Activated CD4-positive, alpha-beta T cell treated with anti-CD3 and anti-CD28 coated beads, Interleukin-2, amount 10 ng/mL, durations not matched to agents 7 days and 5 days (primary cell): ENCODE measurements at regions not wholly inside any gene's neighbourhood (a gene's known extent, or its start where the extent isn't known, plus 50 kb on each side); places are given as distances from the start of the nearest gene placed in this dataset.

Experiments
- CTCF ChIA-PET: fragments of 350-600 bp; sonication (Branson Sonifier 250); formaldehyde crosslinking; loops from one replicate; lab custom pipeline; 2021; ENCODE audit warnings: antibody characterized with exemption; lab: Charles Lee
- POLR2A ChIA-PET: fragments of 350-600 bp; sonication (Branson Sonifier 250); formaldehyde crosslinking; loops from one replicate; lab custom pipeline; 2021; ENCODE audit warnings: antibody characterized with exemption; lab: Charles Lee
- DNase-seq: peaks from one replicate; pipeline ENCODE4 v3.0.0-alpha.2; 2020
- H3K27ac Mint-ChIP-seq: one replicate; pipeline ENCODE4 v1.8.0; 2021; ENCODE audit warnings: mild to moderate bottlenecking, moderate library complexity, mixed read lengths
- H3K27me3 Mint-ChIP-seq: one replicate; pipeline ENCODE4 v1.8.0; 2021; ENCODE audit warnings: mixed read lengths
- H3K36me3 Mint-ChIP-seq: one replicate; pipeline ENCODE4 v1.8.0; 2021; ENCODE audit warnings: low read depth, mixed read lengths
- H3K4me1 Mint-ChIP-seq: one replicate; pipeline ENCODE4 v1.8.0; 2021; ENCODE audit warnings: mixed read lengths
- H3K4me3 Mint-ChIP-seq: one replicate; pipeline ENCODE4 v1.8.0; 2021; ENCODE audit warnings: mild to moderate bottlenecking, moderate library complexity, mixed read lengths
- H3K9me3 Mint-ChIP-seq: one replicate; pipeline ENCODE4 v1.8.0; 2021; ENCODE audit warnings: mixed read lengths

GRCh38 chr11:110974731-110975130, 262.5 kb upstream of the ARHGAP20 start:
- no peak overlapping the region for H3K27ac Mint-ChIP-seq
- no peak for DNase-seq
- ChIA-PET CTCF (no interaction called here), POLR2A (no interaction called here)
- H3K4me1 Mint-ChIP-seq, result no peaks in the 10 kb centered on the region
- H3K4me3 Mint-ChIP-seq, result no peak overlapping the region
- no peaks in the 10 kb centered on the region for H3K36me3 Mint-ChIP-seq
- no peaks in the 10 kb centered on the region for H3K9me3 Mint-ChIP-seq
- H3K27me3 Mint-ChIP-seq, result no peaks in the 10 kb centered on the region

GRCh38 chr11:110973401-110973980, 261.3 kb upstream of the ARHGAP20 start:
- no peak overlapping the region for H3K27ac Mint-ChIP-seq
- H3K4me3 Mint-ChIP-seq, result no peak overlapping the region
- H3K9me3 Mint-ChIP-seq, result no peaks in the 10 kb centered on the region
- H3K4me1 Mint-ChIP-seq, result no peaks in the 10 kb centered on the region
- POLR2A ChIA-PET, result no interaction called here
- DNase-seq, result no peak
- no peaks in the 10 kb centered on the region for H3K27me3 Mint-ChIP-seq
- no peaks in the 10 kb centered on the region for H3K36me3 Mint-ChIP-seq
- CTCF ChIA-PET, result no interaction called here

GRCh38 chr11:110972640-110973039, 260.4 kb upstream of the ARHGAP20 start:
- no peak overlapping the region for H3K4me3 Mint-ChIP-seq
- no peak overlapping the region for H3K27ac Mint-ChIP-seq
- POLR2A ChIA-PET, result no interaction called here
- CTCF ChIA-PET, result no interaction called here
- DNase-seq, result no peak
- H3K36me3 Mint-ChIP-seq, result no peaks in the 10 kb centered on the region
- no peaks in the 10 kb centered on the region for H3K9me3 Mint-ChIP-seq
- no peaks in the 10 kb centered on the region for H3K27me3 Mint-ChIP-seq
- no peaks in the 10 kb centered on the region for H3K4me1 Mint-ChIP-seq

- Mint-ChIP-seq H3K36me3 (no peaks in the 10 kb centered on the region), H3K27me3 (no peaks in the 10 kb centered on the region), H3K4me3 (no peak overlapping the region), H3K27ac (no peak overlapping the region), H3K4me1 (no peaks in the 10 kb centered on the region), H3K9me3 (no peaks in the 10 kb centered on the region)
- no peak for DNase-seq
- ChIA-PET POLR2A (no interaction called here), CTCF (no interaction called here)
Observed at GRCh38 chr11:110972106-110972505, 259.9 kb upstream of the ARHGAP20 start.

- H3K36me3 Mint-ChIP-seq, result no peaks in the 10 kb centered on the region
- CTCF ChIA-PET, result no interaction called here
- H3K4me1 Mint-ChIP-seq, result no peaks in the 10 kb centered on the region
- H3K27ac Mint-ChIP-seq, result no peak overlapping the region
- H3K9me3 Mint-ChIP-seq, result no peaks in the 10 kb centered on the region
- H3K4me3 Mint-ChIP-seq, result no peak overlapping the region
- POLR2A ChIA-PET, result no interaction called here
- H3K27me3 Mint-ChIP-seq, result no peaks in the 10 kb centered on the region
- DNase-seq, result no peak
Observed at GRCh38 chr11:110971140-110971539, 258.9 kb upstream of the ARHGAP20 start.

- Mint-ChIP-seq H3K27me3 (no peaks in the 10 kb centered on the region), H3K36me3 (no peaks in the 10 kb centered on the region), H3K9me3 (no peaks in the 10 kb centered on the region), H3K4me1 (no peaks in the 10 kb centered on the region), H3K27ac (no peak overlapping the region), H3K4me3 (no peak overlapping the region)
- ChIA-PET CTCF (no interaction called here), POLR2A (no interaction called here)
- no peak for DNase-seq
Observed at GRCh38 chr11:110968348-110969062, 256.3 kb upstream of the ARHGAP20 start.

GRCh38 chr11:110966131-110966530, 253.9 kb upstream of the ARHGAP20 start:
- no peak for DNase-seq
- no peak overlapping the region for H3K4me3 Mint-ChIP-seq
- no peak overlapping the region for H3K27ac Mint-ChIP-seq
- H3K27me3 Mint-ChIP-seq, result no peaks in the 10 kb centered on the region
- H3K36me3 Mint-ChIP-seq, result no peaks in the 10 kb centered on the region
- H3K4me1 Mint-ChIP-seq, result no peaks in the 10 kb centered on the region
- no peaks in the 10 kb centered on the region for H3K9me3 Mint-ChIP-seq
- CTCF ChIA-PET, result interaction anchor here (0.6 kb wide), 1 partner anchor 9 kb away, joined by 3 read pairs; no protein-coding TSS in a partner anchor
- POLR2A ChIA-PET, result no interaction called here

GRCh38 chr11:110962921-110963320, 250.7 kb upstream of the ARHGAP20 start:
- Mint-ChIP-seq H3K4me3 (no peak overlapping the region), H3K4me1 (no peaks in the 10 kb centered on the region), H3K9me3 (no peaks in the 10 kb centered on the region), H3K27ac (no peak overlapping the region), H3K27me3 (no peaks in the 10 kb centered on the region), H3K36me3 (no peaks in the 10 kb centered on the region)
- DNase-seq, result no peak
- POLR2A ChIA-PET, result no interaction called here
- CTCF ChIA-PET, result interaction anchor here (1.0 kb wide), 1 partner anchor 11 kb away, joined by 3 read pairs; no protein-coding TSS in a partner anchor

GRCh38 chr11:110960167-110960566, 247.9 kb upstream of the ARHGAP20 start:
- Mint-ChIP-seq H3K36me3 (no peaks in the 10 kb centered on the region), H3K27ac (no peak overlapping the region), H3K27me3 (no peaks in the 10 kb centered on the region), H3K9me3 (no peaks in the 10 kb centered on the region), H3K4me3 (no peak overlapping the region), H3K4me1 (no peaks in the 10 kb centered on the region)
- ChIA-PET CTCF (no interaction called here), POLR2A (no interaction called here)
- DNase-seq, result no peak

- CTCF ChIA-PET, result no interaction called here
Observed at GRCh38 chr11:110958216-110958615, 246.0 kb upstream of the ARHGAP20 start.

GRCh38 chr11:110955776-110956175, 243.5 kb upstream of the ARHGAP20 start:
- POLR2A ChIA-PET, result no interaction called here
- H3K36me3 Mint-ChIP-seq, result no peaks in the 10 kb centered on the region

More at GRCh38 chr11:110958216-110958615, 246.0 kb upstream of the ARHGAP20 start:
- Mint-ChIP-seq H3K36me3 (no peaks in the 10 kb centered on the region), H3K4me3 (no peak overlapping the region), H3K9me3 (no peaks in the 10 kb centered on the region), H3K4me1 (no peaks in the 10 kb centered on the region), H3K27me3 (no peaks in the 10 kb centered on the region), H3K27ac (no peak overlapping the region)
- DNase-seq, result no peak
- POLR2A ChIA-PET, result no interaction called here

GRCh38 chr11:110951950-110952503, 239.8 kb upstream of the ARHGAP20 start:
- ChIA-PET POLR2A (no interaction called here), CTCF (interaction anchor here (0.6 to 1.2 kb wide), 4 partner anchors 11 to 670 kb away, joined by 3 read pairs; no protein-coding TSS in a partner anchor)

More at GRCh38 chr11:110955776-110956175, 243.5 kb upstream of the ARHGAP20 start:
- no peaks in the 10 kb centered on the region for H3K27me3 Mint-ChIP-seq
- no peak overlapping the region for H3K4me3 Mint-ChIP-seq
- H3K9me3 Mint-ChIP-seq, result no peaks in the 10 kb centered on the region
- CTCF ChIA-PET, result no interaction called here
- no peak overlapping the region for H3K27ac Mint-ChIP-seq
- no peak for DNase-seq
- no peaks in the 10 kb centered on the region for H3K4me1 Mint-ChIP-seq

More at GRCh38 chr11:110951950-110952503, 239.8 kb upstream of the ARHGAP20 start:
- H3K4me1 Mint-ChIP-seq, result no peaks in the 10 kb centered on the region
- no peaks in the 10 kb centered on the region for H3K9me3 Mint-ChIP-seq
- no peaks in the 10 kb centered on the region for H3K36me3 Mint-ChIP-seq
- no peak for DNase-seq
- H3K27me3 Mint-ChIP-seq, result no peaks in the 10 kb centered on the region
- no peak overlapping the region for H3K27ac Mint-ChIP-seq
- H3K4me3 Mint-ChIP-seq, result no peak overlapping the region
